ENCODE measurements at regions not wholly inside any gene's neighbourhood (a gene's known extent, or its start where the extent isn't known, plus 50 kb on each side); places are given as distances from the start of the nearest gene placed in this dataset.

DNA sequence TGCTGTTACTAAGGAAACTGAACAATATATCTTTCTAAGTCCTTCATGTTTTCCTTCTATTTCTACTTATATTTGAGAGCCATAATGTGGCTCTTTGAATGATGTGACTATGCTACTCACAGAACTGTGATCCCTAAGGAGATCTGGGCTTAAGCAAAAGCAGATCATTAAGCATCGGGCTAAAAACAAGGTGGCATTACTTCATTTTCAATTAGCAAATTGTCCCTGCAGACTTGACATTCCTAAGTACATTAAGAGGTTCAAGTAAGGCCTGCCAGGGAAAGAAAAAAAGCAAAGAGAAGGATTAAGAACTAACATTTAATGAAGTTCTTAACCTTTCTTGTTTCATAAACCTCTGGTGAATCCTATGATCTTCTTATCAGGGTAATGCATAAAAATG lies 447.6 kb downstream of the PDGFC start:
- TF ChIP-seq, protein P1, sequence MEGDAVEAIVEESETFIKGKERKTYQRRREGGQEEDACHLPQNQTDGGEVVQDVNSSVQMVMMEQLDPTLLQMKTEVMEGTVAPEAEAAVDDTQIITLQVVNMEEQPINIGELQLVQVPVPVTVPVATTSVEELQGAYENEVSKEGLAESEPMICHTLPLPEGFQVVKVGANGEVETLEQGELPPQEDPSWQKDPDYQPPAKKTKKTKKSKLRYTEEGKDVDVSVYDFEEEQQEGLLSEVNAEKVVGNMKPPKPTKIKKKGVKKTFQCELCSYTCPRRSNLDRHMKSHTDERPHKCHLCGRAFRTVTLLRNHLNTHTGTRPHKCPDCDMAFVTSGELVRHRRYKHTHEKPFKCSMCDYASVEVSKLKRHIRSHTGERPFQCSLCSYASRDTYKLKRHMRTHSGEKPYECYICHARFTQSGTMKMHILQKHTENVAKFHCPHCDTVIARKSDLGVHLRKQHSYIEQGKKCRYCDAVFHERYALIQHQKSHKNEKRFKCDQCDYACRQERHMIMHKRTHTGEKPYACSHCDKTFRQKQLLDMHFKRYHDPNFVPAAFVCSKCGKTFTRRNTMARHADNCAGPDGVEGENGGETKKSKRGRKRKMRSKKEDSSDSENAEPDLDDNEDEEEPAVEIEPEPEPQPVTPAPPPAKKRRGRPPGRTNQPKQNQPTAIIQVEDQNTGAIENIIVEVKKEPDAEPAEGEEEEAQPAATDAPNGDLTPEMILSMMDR (IDR thresholded peaks at IDR 0.05) = no peak
- TF ChIP-seq ZFX (IDR thresholded peaks at IDR 0.05; ENCODE audit: borderline replicate concordance) = no peak

All from 22Rv1 (cell line).